GM19023 (cell line): ENCODE measurements at regions not wholly inside any gene's neighbourhood (a gene's known extent, or its start where the extent isn't known, plus 50 kb on each side); places are given as distances from the start of the nearest gene placed in this dataset.
"Not testable (repeated sequence)": the region's sequence is repeated elsewhere in the genome, so short reads cannot be mapped to it uniquely, and the experiment has no call there.

Experiments
- ATAC-seq: cut with Tn5 transposase; IDR thresholded peaks from one replicate; pipeline ENCODE4 v1.9.1; 2021; ENCODE audit warnings: mild to moderate bottlenecking, moderate library complexity; ENCODE audit not compliant: unreplicated experiment

DNA sequence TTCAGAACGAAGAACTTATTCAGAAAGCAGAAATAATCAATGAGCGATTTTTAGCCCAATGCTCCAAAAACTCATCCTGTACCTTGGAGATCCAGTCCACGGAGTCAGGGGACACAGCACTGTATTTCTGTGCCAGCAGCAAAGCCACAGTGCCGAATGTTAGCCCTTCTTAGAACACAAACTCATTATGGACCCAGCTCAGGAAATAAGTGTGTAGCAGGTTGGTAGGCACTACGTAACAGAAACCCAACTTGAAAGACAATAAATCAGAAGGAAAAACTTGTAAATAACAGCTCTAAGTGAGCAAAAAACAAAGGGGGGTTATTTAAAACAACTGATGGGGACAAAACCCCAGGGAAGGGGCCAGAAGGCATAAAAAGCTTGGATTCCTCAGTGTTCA lies 112.0 kb upstream of the PRSS1 start:
- ATAC-seq = no peak

DNA sequence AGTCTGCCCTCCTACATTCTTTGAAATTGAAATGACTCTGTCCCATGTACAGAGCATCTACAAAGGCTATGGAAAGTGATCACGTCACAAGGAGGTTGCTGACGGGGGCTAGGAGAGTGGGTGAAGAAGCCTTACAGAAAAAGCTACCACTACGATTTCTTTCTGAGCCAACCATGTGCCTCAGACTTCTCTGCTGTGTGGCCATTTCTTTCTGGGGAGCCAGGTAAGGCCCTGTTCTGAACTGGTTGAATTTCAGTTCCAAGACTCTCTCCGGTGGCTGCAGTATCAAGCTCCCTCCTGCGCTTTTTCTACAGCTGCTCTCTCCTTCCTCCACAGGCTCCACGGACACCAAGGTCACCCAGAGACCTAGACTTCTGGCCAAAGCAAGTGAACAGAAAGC lies 112.5 kb upstream of the PRSS1 start:
- no peak for ATAC-seq

DNA sequence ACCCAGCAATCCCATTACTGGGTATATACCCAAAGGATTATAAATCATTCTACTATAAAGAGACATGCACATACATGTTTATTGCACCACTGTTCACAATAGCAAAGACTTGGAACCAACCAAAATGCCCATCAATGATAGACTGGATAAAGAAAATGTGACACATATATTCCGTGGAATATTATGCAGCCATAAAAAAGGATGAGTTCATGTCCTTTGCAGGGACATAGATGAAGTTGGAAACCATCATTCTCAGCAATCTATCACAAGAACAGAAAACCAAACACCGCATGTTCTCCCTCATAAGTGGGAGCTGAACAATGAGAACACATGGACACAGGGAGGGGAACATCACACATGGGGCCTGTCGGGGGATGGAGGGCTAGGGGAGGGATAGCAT lies 113.2 kb upstream of the PRSS1 start:
- not testable (repeated sequence) for ATAC-seq

DNA sequence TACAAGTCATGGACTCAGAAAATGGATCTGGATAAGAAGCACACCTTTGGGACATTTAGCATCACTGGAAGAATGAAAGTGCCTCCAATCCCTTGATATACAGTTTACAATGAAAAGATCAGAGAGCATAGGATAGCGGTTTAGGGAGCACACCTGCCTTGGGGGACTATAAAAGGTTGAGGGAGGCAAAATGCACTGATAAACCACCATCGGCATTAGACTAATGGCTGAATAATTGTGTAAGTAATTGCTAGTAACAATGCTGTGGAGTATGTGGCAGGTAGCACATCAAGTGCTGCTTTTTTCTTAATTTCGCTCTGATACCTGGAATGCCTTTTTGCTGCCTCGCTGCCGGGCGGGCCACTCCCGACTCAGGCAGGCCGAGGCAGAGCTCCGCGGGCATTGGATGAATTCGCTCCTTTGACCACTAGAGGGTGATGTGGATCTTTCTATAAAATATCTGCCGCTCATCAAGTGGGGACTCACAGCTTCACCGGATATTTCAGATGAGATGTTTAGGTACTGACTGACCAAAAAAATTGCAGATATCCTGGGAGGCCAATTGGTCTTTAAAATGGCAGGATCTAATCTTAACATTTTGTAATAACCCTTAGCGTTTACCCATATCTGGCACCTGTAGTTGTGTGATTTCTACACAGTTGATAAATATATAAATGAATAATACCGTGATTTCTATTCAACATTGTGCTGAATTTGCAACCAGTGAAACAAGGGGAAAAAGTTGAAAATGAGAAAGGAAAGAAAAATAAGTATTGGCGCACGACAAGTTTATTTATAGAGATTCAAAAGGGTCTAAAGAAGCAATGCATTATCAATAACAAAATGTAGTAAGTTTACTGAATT lies 116.8 kb upstream of the PRSS1 start:
- peak; percentile 94 for ATAC-seq

DNA sequence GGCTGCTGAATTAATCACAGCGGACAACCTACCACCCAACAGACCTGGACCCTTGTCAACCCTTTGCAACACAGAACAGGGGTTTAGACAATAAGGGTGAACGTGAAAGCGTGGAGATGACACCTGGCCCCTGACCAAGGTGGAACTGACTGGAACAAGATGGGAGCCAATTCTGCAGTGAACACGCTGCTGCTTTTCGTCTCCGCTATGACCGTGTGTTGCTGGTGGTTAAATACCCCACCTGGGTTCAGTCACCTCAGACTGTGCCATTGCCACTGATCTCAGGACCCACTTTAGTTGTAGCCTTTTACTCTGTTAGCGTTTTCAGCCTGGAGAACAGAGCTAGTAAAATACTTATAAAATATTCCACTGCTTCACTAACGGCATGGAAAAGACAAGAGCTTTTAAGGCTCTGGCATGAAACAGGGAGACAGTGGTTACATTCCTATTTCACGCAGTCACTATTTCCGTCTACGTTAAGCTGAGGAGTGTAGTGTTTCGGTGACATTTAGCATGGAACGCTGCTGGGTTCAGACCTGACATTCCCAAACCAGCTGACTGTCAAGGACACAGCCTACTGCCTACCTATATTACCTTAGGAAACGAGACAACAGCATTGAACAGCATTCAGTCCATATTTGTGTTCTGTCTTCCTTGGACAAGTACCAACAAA lies 119.5 kb upstream of the PRSS1 start:
- no peak for ATAC-seq

DNA sequence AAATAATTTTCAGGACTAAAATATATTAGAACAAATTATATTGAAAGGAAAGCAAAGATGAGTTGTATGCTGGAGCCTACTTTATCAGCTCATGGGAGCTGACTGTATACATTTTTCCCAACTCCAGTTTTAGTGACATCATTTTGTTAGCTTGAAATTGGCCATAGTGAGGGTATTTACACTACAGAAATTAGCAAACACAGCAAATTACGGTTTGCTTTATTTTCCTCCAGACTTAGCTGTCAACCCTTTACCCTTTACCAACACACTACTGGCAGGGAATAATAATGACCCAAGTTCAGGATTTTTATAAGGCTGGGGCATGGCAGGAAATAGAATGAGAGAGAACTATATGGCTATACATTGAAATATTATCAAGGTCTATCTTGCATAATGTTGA lies 120.3 kb upstream of the PRSS1 start:
- ATAC-seq = no peak

DNA sequence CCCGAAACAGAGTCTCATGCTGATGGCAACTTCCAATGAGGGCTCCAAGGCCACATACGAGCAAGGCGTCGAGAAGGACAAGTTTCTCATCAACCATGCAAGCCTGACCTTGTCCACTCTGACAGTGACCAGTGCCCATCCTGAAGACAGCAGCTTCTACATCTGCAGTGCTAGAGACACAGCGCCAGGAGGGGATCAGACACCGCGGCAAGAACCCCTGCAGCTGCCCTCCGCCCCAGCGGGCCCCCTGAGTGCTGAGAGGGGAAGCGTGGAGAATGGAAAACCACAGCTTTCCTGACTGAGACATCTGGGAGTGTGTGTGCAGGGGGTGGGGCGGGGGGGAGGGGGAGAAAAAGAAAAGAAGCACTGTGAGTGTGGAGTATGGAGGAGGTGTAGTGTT lies 122.0 kb upstream of the PRSS1 start:
- not testable (repeated sequence) for ATAC-seq

DNA sequence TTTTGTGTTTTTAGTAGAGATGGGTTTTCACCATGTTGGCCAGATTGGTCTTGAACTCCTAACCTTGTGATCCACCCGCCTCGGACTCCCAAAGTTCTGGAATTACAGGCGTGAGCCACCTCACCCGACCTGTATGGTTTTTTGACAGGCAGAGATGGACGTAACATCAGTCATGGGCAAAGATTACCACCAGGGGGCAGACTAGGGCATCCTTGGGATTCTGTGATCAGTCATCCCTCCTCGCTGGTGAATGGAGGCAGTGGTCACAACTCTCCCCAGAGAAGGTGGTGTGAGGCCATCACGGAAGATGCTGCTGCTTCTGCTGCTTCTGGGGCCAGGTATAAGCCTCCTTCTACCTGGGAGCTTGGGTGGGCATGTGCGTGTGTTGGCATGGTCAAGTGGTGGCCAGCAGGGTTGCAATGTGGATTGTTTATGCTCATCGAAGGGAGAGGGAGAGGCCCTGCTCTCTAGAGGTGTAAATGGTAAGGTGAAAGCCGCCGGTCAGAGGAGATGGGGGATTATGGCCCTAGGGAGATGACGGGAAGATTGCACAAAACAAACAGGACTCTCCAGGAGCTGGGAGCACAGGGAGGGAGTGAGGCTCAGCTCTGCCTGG lies 122.7 kb upstream of the PRSS1 start:
- peak; percentile 85 for ATAC-seq

DNA sequence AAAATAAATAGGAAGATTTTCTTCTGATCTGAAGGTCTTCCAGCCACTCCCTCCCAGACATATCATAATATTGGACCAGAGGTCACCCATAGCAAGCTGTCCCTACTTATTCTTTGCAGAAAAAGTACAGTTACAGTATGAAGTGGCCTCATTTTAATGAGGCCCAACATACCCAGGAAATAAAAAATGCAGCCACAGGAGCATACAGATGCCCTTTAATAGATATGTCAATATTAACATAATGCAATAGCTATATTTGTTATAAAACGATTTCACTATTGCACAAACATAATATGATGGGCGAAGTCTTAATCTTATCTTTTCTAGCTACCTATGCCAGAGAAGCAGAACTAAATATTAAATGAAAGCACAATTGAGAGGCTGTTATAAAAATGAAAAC lies 124.1 kb upstream of the PRSS1 start:
- ATAC-seq = not testable (repeated sequence)

DNA sequence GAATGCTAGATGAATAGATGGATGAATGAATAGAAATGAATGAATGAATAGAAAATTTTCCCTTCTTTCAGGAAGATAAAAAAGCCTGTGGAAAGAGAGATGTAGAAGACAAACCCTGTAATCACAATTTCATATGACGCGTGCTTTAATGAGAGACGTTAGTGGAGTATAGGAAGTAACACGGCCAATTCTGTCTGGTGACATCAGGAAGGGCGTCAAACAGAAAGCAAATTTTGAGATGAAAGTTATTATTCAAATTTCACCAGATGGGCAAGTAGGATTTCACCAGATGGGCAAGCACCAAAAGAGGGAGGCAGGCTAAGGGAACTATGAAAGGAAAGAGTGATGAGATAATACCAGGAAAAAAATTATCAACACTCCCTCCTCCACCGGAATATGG lies 128.9 kb upstream of the PRSS1 start:
- no peak for ATAC-seq

DNA sequence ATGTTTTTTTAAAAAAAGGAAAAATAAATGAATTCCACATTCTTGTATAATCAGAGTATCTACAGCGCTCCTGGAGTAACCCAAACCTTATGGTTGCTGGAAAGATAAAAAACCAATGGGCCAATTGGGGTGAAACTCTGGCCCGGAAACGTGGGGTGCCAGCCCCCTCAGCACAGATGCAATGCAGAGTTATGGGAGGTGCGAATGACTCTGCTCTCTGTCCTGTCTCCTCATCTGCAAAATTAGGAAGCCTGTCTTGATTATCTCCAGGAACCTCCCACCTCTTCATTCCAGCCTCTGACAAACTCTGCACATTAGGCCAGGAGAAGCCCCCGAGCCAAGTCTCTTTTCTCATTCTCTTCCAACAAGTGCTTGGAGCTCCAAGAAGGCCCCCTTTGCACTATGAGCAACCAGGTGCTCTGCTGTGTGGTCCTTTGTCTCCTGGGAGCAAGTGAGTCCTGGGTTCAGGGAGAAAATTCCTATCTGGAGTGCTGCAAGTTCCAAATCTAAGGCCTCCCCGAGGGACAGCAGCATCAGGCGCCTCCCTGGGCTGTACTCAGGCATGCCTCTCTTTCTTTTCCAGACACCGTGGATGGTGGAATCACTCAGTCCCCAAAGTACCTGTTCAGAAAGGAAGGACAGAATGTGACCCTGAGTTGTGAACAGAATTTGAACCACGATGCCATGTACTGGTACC lies 130.5 kb upstream of the PRSS1 start:
- ATAC-seq = no peak

DNA sequence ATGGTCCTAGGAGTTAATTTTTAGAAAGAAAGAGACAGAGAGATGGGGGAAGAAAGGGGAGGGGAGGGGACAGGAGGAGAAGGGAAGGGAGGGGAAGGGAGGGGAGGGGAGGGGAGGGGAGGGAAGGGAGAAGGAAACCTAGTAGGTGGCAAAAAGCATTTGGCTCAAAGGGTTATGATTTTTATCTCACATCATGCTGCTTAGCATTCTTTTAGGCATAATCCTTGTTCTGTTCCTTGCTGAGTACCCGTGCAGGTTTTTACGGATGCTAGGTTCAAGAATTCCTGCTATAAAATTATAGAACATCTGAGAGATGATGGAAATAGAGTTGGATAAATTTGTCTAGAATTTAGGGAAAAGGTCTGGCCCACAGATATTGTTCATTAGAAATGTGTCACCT lies 132.4 kb upstream of the PRSS1 start:
- no peak for ATAC-seq

DNA sequence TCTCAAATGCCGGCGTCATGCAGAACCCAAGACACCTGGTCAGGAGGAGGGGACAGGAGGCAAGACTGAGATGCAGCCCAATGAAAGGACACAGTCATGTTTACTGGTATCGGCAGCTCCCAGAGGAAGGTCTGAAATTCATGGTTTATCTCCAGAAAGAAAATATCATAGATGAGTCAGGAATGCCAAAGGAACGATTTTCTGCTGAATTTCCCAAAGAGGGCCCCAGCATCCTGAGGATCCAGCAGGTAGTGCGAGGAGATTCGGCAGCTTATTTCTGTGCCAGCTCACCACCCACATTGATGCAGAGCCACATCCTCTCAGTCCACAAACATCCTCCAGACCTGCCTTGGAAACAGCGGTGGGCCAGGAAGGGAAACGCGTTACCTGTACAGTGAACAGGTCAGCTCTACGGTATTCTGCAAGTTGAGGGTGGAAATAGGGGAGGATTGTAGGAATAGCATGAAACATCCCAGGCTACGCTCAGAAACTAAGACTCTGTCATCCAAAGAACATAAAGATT lies 133.1 kb upstream of the PRSS1 start:
- ATAC-seq = no peak

DNA sequence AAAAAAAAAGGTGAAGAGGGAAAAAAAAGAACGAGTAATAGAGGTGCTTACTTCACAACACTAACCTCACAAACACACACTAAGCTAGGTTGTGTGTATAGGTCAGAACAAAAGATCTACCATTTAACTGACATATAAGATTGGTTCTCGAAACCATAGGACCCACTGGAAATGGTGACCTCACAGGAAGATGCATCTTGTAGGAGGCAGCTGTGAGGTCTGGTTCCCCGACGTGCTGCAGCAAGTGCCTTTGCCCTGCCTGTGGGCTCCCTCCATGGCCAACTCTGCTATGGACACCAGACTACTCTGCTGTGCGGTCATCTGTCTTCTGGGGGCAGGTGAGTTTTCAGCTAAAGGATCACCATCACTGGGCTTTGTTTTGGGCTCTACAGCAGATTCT lies 133.8 kb upstream of the PRSS1 start:
- no peak for ATAC-seq

DNA sequence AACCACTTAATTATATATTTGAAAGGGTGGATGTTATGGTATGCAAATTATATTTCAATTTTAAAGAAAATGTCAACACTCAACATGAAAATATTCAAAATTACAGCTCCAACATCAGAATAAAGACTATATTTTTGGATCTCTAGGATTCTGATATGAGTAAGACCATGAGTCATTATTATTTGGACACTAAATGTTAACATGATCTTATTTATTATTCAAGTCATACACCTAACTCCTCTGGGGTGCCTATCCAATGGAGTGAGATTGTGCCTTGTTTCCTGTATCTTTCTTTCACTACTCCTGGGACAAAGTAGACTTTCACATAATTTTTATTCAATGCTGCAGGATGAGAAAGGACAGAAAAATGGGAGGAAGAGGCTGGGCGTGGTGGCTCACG lies 135.2 kb upstream of the PRSS1 start:
- ATAC-seq = no peak

DNA sequence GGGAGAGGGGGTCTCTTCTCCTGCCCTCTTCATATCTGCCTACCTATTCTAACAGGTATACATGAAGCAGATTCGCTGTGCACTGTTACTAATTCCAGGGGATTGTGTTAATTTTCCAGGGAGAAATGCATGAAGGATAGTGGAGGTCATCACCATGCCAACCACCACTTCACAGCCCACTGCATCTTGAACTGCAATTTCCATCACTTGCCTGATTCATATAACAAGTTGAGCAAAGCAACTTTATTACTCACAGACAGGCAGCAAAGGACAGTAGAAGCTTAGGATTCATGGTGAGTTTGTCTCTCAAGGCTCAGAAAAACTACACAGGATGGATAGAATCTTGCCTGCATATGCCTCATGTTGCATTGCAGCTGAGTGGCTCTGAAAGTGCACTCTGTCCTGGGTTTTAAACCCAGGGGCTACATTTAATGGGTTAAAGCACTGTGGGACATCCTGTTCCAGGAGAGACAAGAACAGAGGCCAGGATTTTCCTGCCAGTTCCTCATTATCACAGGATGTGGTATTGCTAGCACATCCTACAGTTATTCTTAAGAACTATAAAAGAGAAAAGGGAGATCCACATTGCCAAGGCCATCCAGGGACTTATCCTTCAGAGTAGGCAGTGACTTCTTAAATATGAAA lies 136.9 kb upstream of the PRSS1 start:
- ATAC-seq = no peak

DNA sequence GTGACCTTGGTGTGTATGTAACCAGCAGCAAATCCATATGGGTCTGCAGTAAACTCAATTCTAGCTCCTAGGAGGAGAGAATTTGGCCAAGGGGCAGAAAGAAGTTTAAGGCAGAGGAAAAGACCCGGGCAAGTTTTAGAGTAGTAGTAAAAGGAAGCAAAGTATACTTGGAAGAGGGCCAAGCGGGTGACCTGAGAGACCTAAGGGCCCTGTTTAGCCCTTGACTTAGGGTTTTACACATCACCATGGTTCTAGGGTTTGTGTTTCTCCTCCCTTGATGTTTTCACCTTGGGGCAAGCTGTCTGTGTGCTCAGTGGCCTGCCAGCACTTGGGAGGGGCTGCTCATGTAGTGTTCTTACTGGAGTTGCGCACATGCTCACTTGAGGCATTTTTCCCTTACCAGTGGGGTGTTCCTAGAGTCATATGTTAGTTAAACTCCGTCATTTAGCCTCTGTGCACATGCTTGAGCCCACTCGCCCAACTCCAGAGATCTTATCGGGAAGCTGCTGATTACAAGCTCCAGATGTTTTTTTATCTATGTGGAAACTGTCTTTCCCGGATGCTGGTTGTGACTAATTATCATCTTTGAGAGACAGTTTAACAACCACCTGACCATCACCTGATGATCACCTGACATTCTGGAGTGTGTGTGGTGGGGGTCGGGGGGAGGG lies 137.6 kb upstream of the PRSS1 start:
- no peak for ATAC-seq

DNA sequence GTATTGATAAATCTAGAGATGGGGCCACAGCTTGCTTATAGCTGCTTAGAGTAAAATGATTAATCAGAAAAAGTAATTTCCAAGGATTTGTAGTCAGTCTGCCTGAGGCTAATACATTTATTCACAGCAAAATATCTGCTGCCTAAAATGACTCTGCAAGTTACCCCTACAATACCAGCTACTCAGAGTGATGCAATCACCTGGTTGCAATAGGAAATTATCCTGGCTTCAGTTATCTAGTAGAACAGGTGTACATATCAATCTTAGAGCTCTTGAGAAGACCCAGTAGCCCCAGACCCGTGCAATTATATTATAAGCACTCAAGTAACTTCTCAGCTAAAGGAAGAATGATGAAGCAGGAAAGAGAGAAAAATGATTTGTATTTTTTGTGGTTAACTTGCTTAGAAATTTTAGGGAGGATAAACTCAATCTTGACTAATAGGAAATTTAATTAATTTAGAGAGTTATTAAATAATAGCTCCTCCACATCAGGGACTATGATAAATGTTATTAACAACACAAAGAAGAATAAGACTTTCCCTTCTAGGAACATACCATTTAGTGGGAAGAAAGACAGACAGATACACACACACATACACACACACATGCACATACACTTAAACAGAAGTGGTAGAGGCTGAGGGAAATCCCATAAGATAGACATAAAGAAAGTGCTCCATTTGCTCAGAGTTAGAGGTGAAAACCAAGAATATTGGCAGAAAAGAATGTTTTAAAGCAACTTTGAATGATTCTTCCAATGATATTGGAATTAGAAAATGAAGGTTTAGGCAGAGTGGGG lies 140.4 kb upstream of the PRSS1 start:
- ATAC-seq = no peak

DNA sequence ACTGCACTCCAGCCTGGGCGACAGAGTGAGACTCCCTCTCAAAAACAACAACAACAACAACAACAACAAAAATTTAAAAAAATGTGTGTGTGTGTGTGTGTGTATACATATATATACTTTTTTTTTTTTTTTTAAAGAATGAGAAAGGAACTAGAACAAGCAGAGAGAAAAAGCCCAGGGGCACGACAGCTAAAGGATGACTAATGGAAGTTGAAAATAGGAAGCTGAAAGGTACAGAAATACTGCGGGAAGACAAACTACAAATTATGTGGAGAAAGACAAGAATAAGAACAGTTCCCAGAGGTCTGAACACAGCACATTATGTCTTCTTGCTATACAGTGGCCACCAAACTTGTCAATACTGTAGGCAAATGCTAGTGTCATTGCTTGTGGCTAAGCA lies 141.9 kb upstream of the PRSS1 start:
- no peak for ATAC-seq
